Hepatocyte (in vitro differentiated cells): ENCODE measurements at regions not wholly inside any gene's neighbourhood (a gene's known extent, or its start where the extent isn't known, plus 50 kb on each side); places are given as distances from the start of the nearest gene placed in this dataset.

Experiments used
- EZH2 ChIP-seq: fragments of 200-600 bp; sonication (generic); IDR thresholded peaks from 2 replicates; pipeline ENCODE4 v1.6.1; 2016; ENCODE audit warnings: antibody characterized with exemption, mild to moderate bottlenecking, borderline replicate concordance
- EZH2phosphoT487 ChIP-seq: fragments of 200-600 bp; sonication (generic); IDR thresholded peaks from one replicate; pipeline ENCODE4 v1.6.1; 2018; ENCODE audit warnings: antibody characterized with exemption, mild to moderate bottlenecking, low read depth, moderate library complexity; ENCODE audit not compliant: unreplicated experiment, severe bottlenecking
- TF ChIP-seq, protein P1 (sequence below): fragments of 200-600 bp; sonication (generic); IDR thresholded peaks from 2 replicates; pipeline ENCODE4 v1.5.1; 2016; ENCODE audit warnings: antibody characterized with exemption, mild to moderate bottlenecking; ENCODE audit not compliant: poor library complexity

GRCh38 chr14:76640923-76641395 is 120.3 kb upstream of the VASH1 start:
- TF ChIP-seq, protein P1, sequence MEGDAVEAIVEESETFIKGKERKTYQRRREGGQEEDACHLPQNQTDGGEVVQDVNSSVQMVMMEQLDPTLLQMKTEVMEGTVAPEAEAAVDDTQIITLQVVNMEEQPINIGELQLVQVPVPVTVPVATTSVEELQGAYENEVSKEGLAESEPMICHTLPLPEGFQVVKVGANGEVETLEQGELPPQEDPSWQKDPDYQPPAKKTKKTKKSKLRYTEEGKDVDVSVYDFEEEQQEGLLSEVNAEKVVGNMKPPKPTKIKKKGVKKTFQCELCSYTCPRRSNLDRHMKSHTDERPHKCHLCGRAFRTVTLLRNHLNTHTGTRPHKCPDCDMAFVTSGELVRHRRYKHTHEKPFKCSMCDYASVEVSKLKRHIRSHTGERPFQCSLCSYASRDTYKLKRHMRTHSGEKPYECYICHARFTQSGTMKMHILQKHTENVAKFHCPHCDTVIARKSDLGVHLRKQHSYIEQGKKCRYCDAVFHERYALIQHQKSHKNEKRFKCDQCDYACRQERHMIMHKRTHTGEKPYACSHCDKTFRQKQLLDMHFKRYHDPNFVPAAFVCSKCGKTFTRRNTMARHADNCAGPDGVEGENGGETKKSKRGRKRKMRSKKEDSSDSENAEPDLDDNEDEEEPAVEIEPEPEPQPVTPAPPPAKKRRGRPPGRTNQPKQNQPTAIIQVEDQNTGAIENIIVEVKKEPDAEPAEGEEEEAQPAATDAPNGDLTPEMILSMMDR, result no peak
- TF ChIP-seq EZH2 (no peak), EZH2phosphoT487 (no peak)
